Stimulated activated memory B cell treated with anti-CD40 and anti-IgM and Interleukin-4, amounts not matched to agents 10 μg/mL and 1 μg/mL and 100 μg/mL, for 72 hours (primary cell): ENCODE measurements at regions not wholly inside any gene's neighbourhood (a gene's known extent, or its start where the extent isn't known, plus 50 kb on each side); places are given as distances from the start of the nearest gene placed in this dataset.

Experiments
- ATAC-seq: fragments of 150-1000 bp; cut with Tn5 transposase; 2 replicates; pipeline ENCODE4 v1.10.0; 2021
- H3K27ac Mint-ChIP-seq: one replicate; pipeline ENCODE4 v1.8.0; 2022; ENCODE audit warnings: mild to moderate bottlenecking, mixed read lengths
- H3K27me3 Mint-ChIP-seq: one replicate; pipeline ENCODE4 v1.8.0; 2022; ENCODE audit warnings: mixed read lengths
- H3K36me3 Mint-ChIP-seq: one replicate; pipeline ENCODE4 v1.8.0; 2022; ENCODE audit warnings: mixed read lengths
- H3K4me1 Mint-ChIP-seq: one replicate; pipeline ENCODE4 v1.8.0; 2022; ENCODE audit warnings: mixed read lengths
- H3K4me3 Mint-ChIP-seq: one replicate; pipeline ENCODE4 v1.8.0; 2022; ENCODE audit warnings: mild to moderate bottlenecking, moderate library complexity, mixed read lengths
- H3K9me3 Mint-ChIP-seq: one replicate; pipeline ENCODE4 v1.8.0; 2022; ENCODE audit warnings: mixed read lengths

GRCh38 chr18:24530630-24531111 lies 70.2 kb downstream of the HRH4 start:
- Mint-ChIP-seq H3K4me3 (no peak overlapping the region), H3K4me1 (no peaks in the 10 kb centered on the region), H3K27me3 (peaks cover 52% of the 10 kb centered on the region), H3K9me3 (peaks cover 4% of the 10 kb centered on the region), H3K27ac (no peak overlapping the region), H3K36me3 (no peaks in the 10 kb centered on the region)
- ATAC-seq: no peak

DNA sequence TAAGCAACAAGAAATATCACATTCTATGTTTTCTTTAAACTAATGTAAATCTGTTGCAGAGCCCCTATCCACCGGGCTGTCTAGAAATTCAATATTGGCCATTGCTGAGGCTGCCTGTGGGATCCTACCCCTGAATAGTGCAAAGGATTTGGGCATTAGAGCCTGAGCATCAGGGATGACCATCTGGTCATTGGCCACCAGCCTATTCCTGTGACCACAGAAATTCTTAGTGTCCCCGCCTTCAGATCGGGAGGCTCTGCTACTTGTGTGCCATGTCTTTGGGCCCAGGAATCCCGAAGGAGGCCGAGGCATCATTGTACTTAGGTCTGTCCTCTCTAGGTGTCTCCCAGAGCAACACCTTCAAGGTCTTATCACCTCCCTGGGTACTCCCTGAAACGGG lies 73.8 kb downstream of the HRH4 start:
- H3K4me3 Mint-ChIP-seq: no peak overlapping the region
- H3K27me3 Mint-ChIP-seq: peaks cover 47% of the 10 kb centered on the region
- H3K27ac Mint-ChIP-seq: no peak overlapping the region
- ATAC-seq: no peak
- H3K36me3 Mint-ChIP-seq: no peaks in the 10 kb centered on the region
- H3K4me1 Mint-ChIP-seq: no peaks in the 10 kb centered on the region
- peaks cover 4% of the 10 kb centered on the region for H3K9me3 Mint-ChIP-seq

- H3K27me3 Mint-ChIP-seq: peaks cover 44% of the 10 kb centered on the region
- H3K36me3 Mint-ChIP-seq: no peaks in the 10 kb centered on the region
- no peak for ATAC-seq
- no peak overlapping the region for H3K27ac Mint-ChIP-seq
- no peak overlapping the region for H3K4me3 Mint-ChIP-seq
- no peaks in the 10 kb centered on the region for H3K4me1 Mint-ChIP-seq
- peaks cover 4% of the 10 kb centered on the region for H3K9me3 Mint-ChIP-seq
Observed at GRCh38 chr18:24534737-24535136, 74.3 kb downstream of the HRH4 start.

- Mint-ChIP-seq H3K36me3 (no peaks in the 10 kb centered on the region), H3K27ac (no peak overlapping the region), H3K9me3 (peaks cover 4% of the 10 kb centered on the region), H3K4me3 (no peak overlapping the region), H3K27me3 (peaks cover 38% of the 10 kb centered on the region), H3K4me1 (no peaks in the 10 kb centered on the region)
- ATAC-seq: no peak
Observed at GRCh38 chr18:24535527-24536295, 75.3 kb downstream of the HRH4 start.

GRCh38 chr18:24536326-24536725 lies 75.9 kb downstream of the HRH4 start:
- peaks cover 32% of the 10 kb centered on the region for H3K27me3 Mint-ChIP-seq
- no peak overlapping the region for H3K4me3 Mint-ChIP-seq
- no peaks in the 10 kb centered on the region for H3K36me3 Mint-ChIP-seq
- H3K4me1 Mint-ChIP-seq: no peaks in the 10 kb centered on the region
- H3K27ac Mint-ChIP-seq: no peak overlapping the region
- peaks cover 4% of the 10 kb centered on the region for H3K9me3 Mint-ChIP-seq
- no peak for ATAC-seq

DNA sequence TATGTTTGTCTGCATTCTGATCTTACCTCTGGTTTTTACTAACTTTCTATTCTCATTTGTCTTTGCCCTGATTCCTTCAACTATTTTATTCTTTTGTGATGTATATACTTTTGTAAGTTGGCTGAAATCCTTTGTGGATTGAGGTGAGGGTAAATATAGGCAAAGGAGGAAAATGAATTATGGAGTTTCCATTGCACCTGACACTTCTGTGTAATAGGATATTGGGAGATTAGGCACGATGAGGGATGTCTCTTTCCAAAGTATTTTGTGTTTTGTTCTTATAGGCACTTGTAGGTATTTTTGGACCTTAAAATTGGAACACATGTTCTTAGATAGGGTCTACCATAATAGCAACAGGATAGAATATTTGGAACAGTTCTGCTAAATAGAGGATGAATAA lies 76.4 kb downstream of the HRH4 start:
- Mint-ChIP-seq H3K4me3 (no peak overlapping the region), H3K27ac (no peak overlapping the region), H3K4me1 (no peaks in the 10 kb centered on the region), H3K9me3 (peaks cover 4% of the 10 kb centered on the region), H3K27me3 (peaks cover 27% of the 10 kb centered on the region), H3K36me3 (no peaks in the 10 kb centered on the region)
- no peak for ATAC-seq

- Mint-ChIP-seq H3K36me3 (no peaks in the 10 kb centered on the region), H3K4me3 (no peak overlapping the region), H3K27ac (no peak overlapping the region), H3K4me1 (no peaks in the 10 kb centered on the region), H3K27me3 (peaks cover 11% of the 10 kb centered on the region), H3K9me3 (no peaks in the 10 kb centered on the region)
- ATAC-seq: no peak
Observed at GRCh38 chr18:24538414-24539264, 78.2 kb downstream of the HRH4 start.

GRCh38 chr18:24539866-24540617 lies 79.6 kb downstream of the HRH4 start:
- no peaks in the 10 kb centered on the region for H3K4me1 Mint-ChIP-seq
- H3K4me3 Mint-ChIP-seq: no peak overlapping the region
- H3K9me3 Mint-ChIP-seq: no peaks in the 10 kb centered on the region
- no peak overlapping the region for H3K27ac Mint-ChIP-seq
- H3K36me3 Mint-ChIP-seq: no peaks in the 10 kb centered on the region
- ATAC-seq: no peak
- peaks cover 11% of the 10 kb centered on the region for H3K27me3 Mint-ChIP-seq

- Mint-ChIP-seq H3K4me3 (no peak overlapping the region), H3K9me3 (no peaks in the 10 kb centered on the region), H3K27ac (no peak overlapping the region), H3K36me3 (no peaks in the 10 kb centered on the region), H3K4me1 (no peaks in the 10 kb centered on the region), H3K27me3 (peaks cover 6% of the 10 kb centered on the region)
- ATAC-seq: no peak
Observed at GRCh38 chr18:24540896-24541295, 80.5 kb downstream of the HRH4 start.

GRCh38 chr18:24543086-24543794 lies 82.8 kb downstream of the HRH4 start:
- H3K9me3 Mint-ChIP-seq: no peaks in the 10 kb centered on the region
- H3K4me3 Mint-ChIP-seq: no peak overlapping the region
- no peaks in the 10 kb centered on the region for H3K36me3 Mint-ChIP-seq
- H3K4me1 Mint-ChIP-seq: no peaks in the 10 kb centered on the region
- no peak for ATAC-seq
- H3K27ac Mint-ChIP-seq: no peak overlapping the region
- H3K27me3 Mint-ChIP-seq: no peaks in the 10 kb centered on the region

GRCh38 chr18:24543795-24544498 lies 83.5 kb downstream of the HRH4 start:
- H3K27ac Mint-ChIP-seq: no peak overlapping the region
- ATAC-seq: no peak
- no peaks in the 10 kb centered on the region for H3K4me1 Mint-ChIP-seq
- no peak overlapping the region for H3K4me3 Mint-ChIP-seq
- no peaks in the 10 kb centered on the region for H3K36me3 Mint-ChIP-seq
- H3K27me3 Mint-ChIP-seq: no peaks in the 10 kb centered on the region
- no peaks in the 10 kb centered on the region for H3K9me3 Mint-ChIP-seq

DNA sequence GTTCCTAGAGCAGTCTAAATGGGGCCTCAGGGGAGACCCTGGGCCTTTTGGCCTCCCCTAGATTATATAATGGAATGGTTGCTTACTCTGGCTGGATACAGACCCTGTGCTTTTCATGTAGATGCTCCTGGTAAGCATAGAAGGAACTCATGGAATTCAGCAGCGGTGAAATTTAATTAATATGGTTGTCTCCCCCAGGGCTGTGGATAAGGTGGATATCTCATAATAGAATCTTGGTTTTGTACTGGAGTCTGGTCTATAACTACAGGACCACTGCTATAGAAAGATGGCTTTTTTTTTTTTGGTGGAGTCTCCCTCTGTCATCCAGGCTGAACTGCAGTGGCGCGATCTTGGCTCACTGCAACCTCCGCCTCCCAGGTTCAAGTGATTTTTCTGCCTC lies 84.5 kb downstream of the HRH4 start:
- H3K27me3 Mint-ChIP-seq: no peaks in the 10 kb centered on the region
- H3K4me3 Mint-ChIP-seq: no peak overlapping the region
- no peaks in the 10 kb centered on the region for H3K36me3 Mint-ChIP-seq
- no peaks in the 10 kb centered on the region for H3K4me1 Mint-ChIP-seq
- no peaks in the 10 kb centered on the region for H3K9me3 Mint-ChIP-seq
- ATAC-seq: no peak
- no peak overlapping the region for H3K27ac Mint-ChIP-seq

DNA sequence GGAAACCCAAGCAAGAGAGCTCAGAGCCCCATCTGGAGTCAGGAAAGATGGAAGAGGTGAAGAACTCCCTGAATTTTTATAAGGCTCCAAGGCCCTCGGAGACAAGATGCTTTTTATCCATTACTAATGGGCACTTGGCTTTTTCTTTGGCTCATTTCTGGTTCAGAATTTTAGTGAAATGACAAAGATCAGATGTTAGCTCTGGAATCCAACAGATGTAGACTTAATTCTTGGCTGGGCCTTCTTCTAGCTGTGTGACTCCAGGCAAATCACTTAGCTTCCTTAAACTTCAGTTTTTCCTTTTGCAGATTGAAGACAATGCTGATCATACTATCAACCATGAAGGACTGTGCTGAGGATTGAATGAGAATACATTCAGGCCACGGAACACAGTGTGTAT lies 85.2 kb downstream of the HRH4 start:
- H3K9me3 Mint-ChIP-seq: no peaks in the 10 kb centered on the region
- H3K4me3 Mint-ChIP-seq: no peak overlapping the region
- ATAC-seq: no peak
- H3K36me3 Mint-ChIP-seq: no peaks in the 10 kb centered on the region
- H3K27ac Mint-ChIP-seq: no peak overlapping the region
- H3K4me1 Mint-ChIP-seq: no peaks in the 10 kb centered on the region
- H3K27me3 Mint-ChIP-seq: no peaks in the 10 kb centered on the region

DNA sequence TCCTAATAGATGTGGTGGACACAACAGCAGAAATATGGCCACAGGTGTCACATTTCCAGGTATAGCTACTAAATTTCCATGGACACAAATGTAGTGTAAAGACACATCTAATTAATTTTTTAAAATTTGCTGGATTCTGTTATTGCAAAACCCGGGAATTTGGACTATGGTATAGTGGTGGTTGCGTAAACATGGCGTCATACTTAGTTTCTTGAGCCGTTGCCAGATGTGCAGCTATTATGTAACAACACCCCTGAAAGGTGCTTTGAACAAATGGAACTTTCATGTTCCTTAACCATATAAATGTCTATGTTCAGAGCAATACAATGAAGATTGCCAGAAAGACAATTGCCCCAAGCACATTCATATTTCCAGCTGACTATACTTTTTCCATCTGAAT lies 85.9 kb downstream of the HRH4 start:
- no peaks in the 10 kb centered on the region for H3K9me3 Mint-ChIP-seq

More for the DNA sequence above, 85.9 kb downstream of the HRH4 start:
- H3K4me1 Mint-ChIP-seq: no peaks in the 10 kb centered on the region
- no peak overlapping the region for H3K27ac Mint-ChIP-seq
- H3K36me3 Mint-ChIP-seq: no peaks in the 10 kb centered on the region
- H3K27me3 Mint-ChIP-seq: no peaks in the 10 kb centered on the region
- H3K4me3 Mint-ChIP-seq: no peak overlapping the region
- no peak for ATAC-seq
